SK-N-MC (cell line): ENCODE measurements at regions not wholly inside any gene's neighbourhood (a gene's known extent, or its start where the extent isn't known, plus 50 kb on each side); places are given as distances from the start of the nearest gene placed in this dataset.
"Not testable (repeated sequence)": the region's sequence is repeated elsewhere in the genome, so short reads cannot be mapped to it uniquely, and the experiment has no call there.

ENCODE experiments used
- DNase-seq: peaks from one replicate; pipeline ENCODE4 v3.0.0-alpha.2; 2011; ENCODE audit warnings: low read depth, low spot score
- H3K27ac ChIP-seq: fragments of 200-600 bp; sonication (generic); 2 replicates; pipeline ENCODE4 v1.5.1; 2016; ENCODE audit warnings: mixed run types
- H3K36me3 ChIP-seq: fragments of 200-600 bp; sonication (generic); 2 replicates; pipeline ENCODE4 v1.6.1; 2017; ENCODE audit warnings: antibody characterized with exemption, low read length, mixed read lengths; ENCODE audit not compliant: insufficient read depth
- H3K4me3 ChIP-seq: fragments of 200-600 bp; sonication (generic); 2 replicates; pipeline ENCODE4 v1.5.1; 2016
- H3K9ac ChIP-seq: fragments of 200-600 bp; sonication (generic); 2 replicates; pipeline ENCODE4 v1.8.0; 2017; ENCODE audit warnings: mixed run types, mixed read lengths; ENCODE audit not compliant: insufficient read length
- H3K9me3 ChIP-seq: fragments of 200-600 bp; sonication (generic); 2 replicates; pipeline ENCODE4 v1.6.1; 2017; ENCODE audit warnings: low read depth, mild to moderate bottlenecking, antibody characterized with exemption, low read length, moderate library complexity, mixed read lengths
- EZH2 ChIP-seq: fragments of 200-600 bp; sonication (generic); IDR thresholded peaks from one replicate; pipeline ENCODE4 v1.6.1; 2017; ENCODE audit warnings: antibody characterized with exemption
- FOXP2 ChIP-seq: optimal IDR thresholded peaks from 2 replicates; pipeline ENCODE3; 2011; ENCODE audit warnings: mild to moderate bottlenecking, moderate library complexity; ENCODE audit not compliant: insufficient read depth; ENCODE audit errors: extremely low read length, control extremely low read depth
- POLR2AphosphoS5 ChIP-seq: IDR thresholded peaks from 2 replicates; pipeline ENCODE4 v1.6.1; 2012; ENCODE audit warnings: mild to moderate bottlenecking, low read depth, low read length, borderline replicate concordance

DNA sequence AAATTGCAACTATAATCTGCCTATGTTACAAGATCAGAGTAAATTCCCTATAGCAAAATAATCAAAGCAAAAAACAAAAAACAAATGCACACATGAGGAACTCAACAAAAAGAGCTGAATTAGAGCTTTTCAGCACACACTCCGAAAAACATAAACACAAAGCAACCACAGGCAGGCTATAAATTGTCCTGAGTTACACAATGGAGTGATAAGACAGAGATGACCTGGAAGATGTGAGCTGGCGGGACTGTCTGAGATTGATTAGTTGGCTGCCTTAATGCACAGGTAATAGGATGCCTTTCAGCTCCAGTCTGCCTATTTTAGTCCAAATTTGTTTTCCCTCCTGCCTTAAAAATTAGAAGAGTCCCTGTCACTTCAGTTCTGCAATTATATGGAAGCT is 159.0 kb upstream of the FNDC3A start:
- no peaks in the 10 kb centered on the region for H3K9me3 ChIP-seq
- no peak overlapping the region for H3K4me3 ChIP-seq
- no peak overlapping the region for H3K9ac ChIP-seq
- no peaks in the 10 kb centered on the region for H3K36me3 ChIP-seq
- TF ChIP-seq POLR2AphosphoS5: no peak
- TF ChIP-seq EZH2: no peak
- no peak for TF ChIP-seq FOXP2
- no peak for DNase-seq
- H3K27ac ChIP-seq: no peak overlapping the region

DNA sequence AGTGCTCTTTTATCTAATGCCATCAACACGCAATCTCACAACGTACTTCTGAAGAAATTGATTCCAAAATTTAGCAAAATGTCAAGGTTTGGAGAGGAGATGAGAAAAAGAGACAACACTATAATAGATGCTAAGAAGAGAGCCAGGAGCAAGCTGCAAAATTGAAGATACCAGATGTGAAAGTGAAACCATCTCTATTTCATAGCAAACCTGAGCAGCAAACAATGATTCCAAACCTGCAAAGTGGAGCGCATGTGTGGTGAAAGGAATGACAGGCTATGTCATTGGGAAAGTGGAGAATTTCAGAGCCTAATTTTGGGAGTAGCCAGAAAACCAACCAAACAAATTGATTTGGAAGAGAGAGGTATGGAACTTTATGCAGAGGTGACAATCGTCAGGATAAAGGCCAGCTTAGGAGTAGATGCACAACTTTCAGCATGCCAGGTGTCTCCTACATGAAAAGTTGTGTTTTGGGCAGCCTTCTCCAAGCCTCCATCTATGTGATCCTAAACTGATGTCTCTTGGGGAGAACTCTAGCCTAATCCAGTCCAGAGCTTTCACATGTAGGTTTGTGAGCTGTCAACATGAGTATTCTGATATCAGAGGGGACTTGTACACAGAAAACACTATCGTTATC is 158.4 kb upstream of the FNDC3A start:
- no peak overlapping the region for H3K27ac ChIP-seq
- DNase-seq: no peak
- no peak for TF ChIP-seq EZH2
- TF ChIP-seq FOXP2: no peak
- no peak for TF ChIP-seq POLR2AphosphoS5
- no peak overlapping the region for H3K4me3 ChIP-seq
- H3K9ac ChIP-seq: no peak overlapping the region
- no peaks in the 10 kb centered on the region for H3K36me3 ChIP-seq
- no peaks in the 10 kb centered on the region for H3K9me3 ChIP-seq

DNA sequence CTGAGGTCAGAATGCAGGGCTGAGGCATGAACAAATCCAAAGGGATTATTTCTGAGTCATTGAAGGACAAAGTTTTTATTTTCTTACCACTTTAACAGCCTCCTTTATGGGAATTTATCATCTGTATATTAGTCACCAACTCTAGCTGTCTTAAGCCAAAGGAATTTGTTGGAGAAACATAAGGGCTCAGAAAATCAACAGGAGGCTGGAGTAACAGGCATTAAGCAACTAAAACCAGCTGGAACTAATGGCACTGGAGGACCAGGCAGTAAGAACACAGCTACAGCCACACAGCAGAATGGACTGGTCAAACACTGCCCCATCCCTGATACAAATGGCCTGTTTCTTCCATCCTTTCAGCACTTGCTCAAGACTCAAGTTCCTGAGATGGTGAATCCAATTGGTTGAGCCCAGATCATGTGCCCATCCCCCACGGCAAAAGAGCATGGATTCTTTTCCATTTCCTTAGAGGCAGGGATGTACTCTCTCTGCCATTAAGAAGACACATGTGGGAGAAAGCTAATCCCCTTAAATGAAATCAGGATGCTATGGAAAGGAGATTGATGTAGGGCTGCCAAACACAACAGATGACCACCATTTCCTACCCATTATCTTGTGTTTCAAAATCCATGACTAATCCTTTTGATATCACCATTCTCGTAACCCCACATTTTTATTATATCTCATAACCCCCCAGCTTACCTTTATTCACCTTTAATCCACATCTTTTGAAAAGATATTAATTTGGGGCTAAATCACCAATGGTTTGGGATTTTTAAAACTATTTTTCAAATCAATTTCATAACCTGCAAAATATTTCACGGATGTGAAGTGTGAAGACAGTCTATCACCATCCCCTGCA is 157.0 kb upstream of the FNDC3A start:
- H3K9ac ChIP-seq: no peak overlapping the region
- TF ChIP-seq POLR2AphosphoS5 (no peak), FOXP2 (no peak), EZH2 (no peak)
- H3K9me3 ChIP-seq: no peaks in the 10 kb centered on the region
- no peaks in the 10 kb centered on the region for H3K36me3 ChIP-seq
- no peak overlapping the region for H3K4me3 ChIP-seq
- DNase-seq: no peak
- H3K27ac ChIP-seq: no peak overlapping the region

DNA sequence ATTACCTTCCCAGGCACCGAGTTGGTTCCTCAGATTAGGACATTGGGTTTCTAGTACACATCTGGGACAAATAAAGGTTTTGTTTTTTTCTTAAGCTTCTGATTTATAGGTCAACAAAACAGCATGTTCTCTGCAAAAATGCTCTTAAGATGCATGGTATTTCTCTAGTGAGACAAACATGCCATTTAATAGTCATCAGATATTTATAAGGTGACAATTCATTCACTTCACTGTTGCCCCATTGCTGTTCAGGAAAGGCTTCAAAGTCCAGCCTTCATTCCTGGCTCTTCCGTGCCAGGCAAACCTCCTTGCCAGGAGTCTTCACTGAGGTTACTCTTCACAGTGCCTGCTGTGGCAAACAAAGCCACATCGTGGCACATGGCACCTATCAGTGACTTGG is 156.3 kb upstream of the FNDC3A start:
- no peak for DNase-seq
- no peaks in the 10 kb centered on the region for H3K9me3 ChIP-seq
- no peaks in the 10 kb centered on the region for H3K36me3 ChIP-seq
- no peak overlapping the region for H3K27ac ChIP-seq
- TF ChIP-seq POLR2AphosphoS5 (no peak), EZH2 (no peak), FOXP2 (no peak)
- H3K9ac ChIP-seq: no peak overlapping the region
- H3K4me3 ChIP-seq: no peak overlapping the region

GRCh38 chr13:48819899-48820298 is 155.8 kb upstream of the FNDC3A start:
- TF ChIP-seq POLR2AphosphoS5: no peak
- no peak for TF ChIP-seq EZH2
- TF ChIP-seq FOXP2: no peak
- Histone ChIP-seq H3K9me3 (no peaks in the 10 kb centered on the region), H3K27ac (no peak overlapping the region), H3K4me3 (no peak overlapping the region), H3K9ac (no peak overlapping the region), H3K36me3 (no peaks in the 10 kb centered on the region)
- no peak for DNase-seq

- not testable (repeated sequence) for H3K36me3 ChIP-seq, DNase-seq, H3K27ac ChIP-seq, H3K4me3 ChIP-seq, H3K9ac ChIP-seq, H3K9me3 ChIP-seq
These were observed 152.2 kb upstream of the FNDC3A start for GRCh38 chr13:48823526-48823925.

GRCh38 chr13:48826039-48826438 is 149.7 kb upstream of the FNDC3A start:
- H3K36me3 ChIP-seq: no peaks in the 10 kb centered on the region
- H3K4me3 ChIP-seq: no peak overlapping the region
- H3K27ac ChIP-seq: no peak overlapping the region
- TF ChIP-seq EZH2 (no peak), POLR2AphosphoS5 (no peak), FOXP2 (no peak)
- no peaks in the 10 kb centered on the region for H3K9me3 ChIP-seq
- H3K9ac ChIP-seq: no peak overlapping the region
- no peak for DNase-seq

GRCh38 chr13:48826922-48827454 is 148.7 kb upstream of the FNDC3A start:
- not testable (repeated sequence) for H3K4me3 ChIP-seq, H3K9me3 ChIP-seq, DNase-seq, H3K36me3 ChIP-seq, H3K27ac ChIP-seq, H3K9ac ChIP-seq

DNA sequence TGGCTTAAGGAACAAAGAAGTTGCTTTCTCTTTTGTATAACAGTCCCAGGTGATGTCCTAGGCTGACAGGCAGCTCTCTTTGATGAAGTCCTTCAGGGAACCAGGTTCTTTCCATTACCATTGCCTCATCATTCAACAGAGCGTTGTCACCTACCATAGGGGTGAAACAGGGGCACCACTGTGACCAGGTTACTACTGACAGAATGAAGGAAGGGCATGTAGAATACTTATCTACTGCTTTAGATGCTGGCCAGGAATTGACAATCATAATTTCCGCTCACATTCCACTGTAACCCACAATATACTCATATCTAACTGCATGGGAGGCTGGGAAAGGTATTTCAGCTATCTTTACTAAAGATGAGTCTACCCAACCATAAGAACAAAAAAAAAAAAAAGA is 148.0 kb upstream of the FNDC3A start:
- Histone ChIP-seq H3K9ac (no peak overlapping the region), H3K4me3 (no peak overlapping the region), H3K9me3 (no peaks in the 10 kb centered on the region), H3K36me3 (no peaks in the 10 kb centered on the region), H3K27ac (no peak overlapping the region)
- no peak for DNase-seq
- TF ChIP-seq FOXP2 (no peak), EZH2 (no peak), POLR2AphosphoS5 (no peak)
